AG20443 (cell line): ENCODE measurements at regions not wholly inside any gene's neighbourhood (a gene's known extent, or its start where the extent isn't known, plus 50 kb on each side); places are given as distances from the start of the nearest gene placed in this dataset.
"Not testable (repeated sequence)": the region's sequence is repeated elsewhere in the genome, so short reads cannot be mapped to it uniquely, and the experiment has no call there.

Experiments
- DNase-seq: peaks from one replicate; pipeline ENCODE4 v3.0.0; 2012; ENCODE audit warnings: low spot score, mixed read lengths

- no peak for DNase-seq
These were observed 279.8 kb upstream of the ZNF32 start for GRCh38 chr10:43928425-43928968.

DNA sequence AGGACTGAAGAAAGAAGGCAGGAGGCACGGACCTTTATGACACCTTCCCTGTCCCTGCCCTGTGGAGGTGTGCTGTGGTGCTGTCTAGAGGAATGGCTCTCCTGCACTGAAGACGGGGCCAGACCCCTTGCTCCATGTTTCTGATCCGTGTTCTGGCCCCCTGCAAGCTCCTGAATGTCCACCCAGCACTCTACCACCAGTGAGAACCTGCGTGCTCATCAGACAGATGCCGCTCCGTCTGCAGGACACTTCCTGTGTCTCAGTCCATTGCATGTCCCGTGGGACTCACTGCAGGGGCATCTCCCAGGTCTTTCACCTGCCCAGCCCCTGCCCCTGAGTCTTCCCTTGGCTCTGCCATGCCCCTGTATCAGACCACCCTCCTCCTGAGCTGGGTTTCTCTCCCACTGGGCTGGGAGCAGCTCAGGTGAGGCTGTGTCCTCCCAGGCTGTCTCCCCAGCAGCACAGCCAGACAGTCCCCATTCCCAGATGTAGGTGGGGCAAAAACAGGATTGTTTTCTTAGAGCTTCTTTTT is 278.3 kb upstream of the ZNF32 start:
- peak; percentile 4 for DNase-seq

GRCh38 chr10:43926371-43926770 is 277.7 kb upstream of the ZNF32 start:
- peak; percentile 1 for DNase-seq

DNA sequence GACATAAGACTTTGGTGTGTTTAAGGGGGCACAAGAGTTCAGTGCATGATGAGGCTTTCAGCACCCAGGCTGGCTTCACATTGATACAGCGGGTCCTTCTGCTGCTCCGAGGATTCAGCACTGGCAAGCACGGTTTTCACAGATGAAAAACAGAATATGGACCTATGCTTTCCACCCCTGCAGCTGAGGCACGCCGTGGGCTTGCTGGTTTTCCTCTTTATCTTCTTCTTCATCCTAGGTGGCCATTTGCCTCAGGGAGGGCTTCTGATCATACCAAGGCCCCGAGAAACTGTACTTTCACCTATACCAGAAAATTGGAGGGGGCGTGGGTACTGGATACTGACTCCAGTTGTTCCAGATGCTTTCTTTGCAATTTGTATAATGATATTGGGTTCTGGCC is 277.1 kb upstream of the ZNF32 start:
- peak; percentile 2 for DNase-seq

GRCh38 chr10:43923328-43923727 is 274.6 kb upstream of the ZNF32 start:
- DNase-seq = no peak

DNA sequence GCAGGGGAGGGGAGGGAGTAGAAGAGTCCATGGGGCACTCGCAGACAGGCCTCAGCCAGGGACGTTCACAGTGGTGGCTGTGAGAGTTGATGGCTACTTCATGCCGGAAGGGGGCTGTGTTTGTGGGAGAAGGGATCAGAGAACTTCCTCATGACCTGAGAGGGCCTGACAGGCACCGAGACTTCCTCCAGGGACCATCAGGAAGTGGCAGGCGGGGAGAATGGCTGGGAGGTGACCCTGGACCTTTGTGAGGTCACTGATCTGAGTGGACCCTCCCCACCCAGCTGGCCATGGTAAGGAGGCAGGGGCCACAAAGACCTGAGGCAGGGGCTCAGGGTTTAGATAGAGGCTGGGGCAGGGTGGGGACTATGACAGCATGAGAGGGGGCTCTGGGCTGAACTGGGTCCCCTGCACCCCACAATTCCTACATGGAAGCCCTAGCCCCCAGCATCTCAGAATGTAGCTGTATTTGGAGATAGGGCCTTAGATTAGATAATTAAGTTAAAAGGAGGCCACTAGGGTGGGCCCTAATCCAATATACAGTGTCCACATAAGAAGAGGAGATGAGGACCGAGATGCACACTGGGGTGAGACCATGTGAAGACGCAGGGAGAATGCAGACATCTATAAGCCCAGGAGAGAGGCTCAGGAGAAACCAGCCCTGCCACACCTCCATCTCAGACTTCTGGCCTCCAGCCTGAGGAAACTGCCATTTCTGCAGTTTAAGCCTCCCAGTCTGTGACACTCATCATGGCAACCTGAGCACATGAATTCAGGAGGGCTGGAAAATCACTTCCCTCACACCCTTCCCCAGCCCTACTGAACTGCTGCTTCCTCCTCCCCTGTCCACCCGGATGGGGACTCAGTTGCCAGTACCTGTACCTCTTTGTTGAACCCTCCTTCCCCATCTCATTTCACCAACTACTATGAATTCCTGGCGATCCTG is 273.9 kb upstream of the ZNF32 start:
- DNase-seq = no peak

DNA sequence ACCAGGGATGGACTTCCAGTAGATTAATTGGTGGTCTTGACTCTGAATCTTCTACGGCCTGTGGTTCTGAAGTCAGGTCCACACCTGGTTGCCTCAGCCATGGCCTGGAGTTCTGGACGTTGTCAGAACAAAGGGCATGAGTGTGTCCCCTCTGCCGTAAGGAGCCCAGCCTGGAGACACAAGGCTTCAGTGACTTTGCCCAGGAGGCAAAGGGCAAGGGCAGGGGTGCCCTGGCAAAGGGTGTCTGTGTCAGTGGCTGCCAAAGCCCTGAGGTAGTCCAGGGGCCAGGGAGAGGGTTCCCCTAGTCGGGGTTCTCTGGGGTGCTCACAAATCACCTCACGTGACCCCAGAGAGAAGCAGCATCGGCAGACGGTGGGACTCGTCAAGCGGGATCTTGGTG is 273.2 kb upstream of the ZNF32 start:
- no peak for DNase-seq

DNA sequence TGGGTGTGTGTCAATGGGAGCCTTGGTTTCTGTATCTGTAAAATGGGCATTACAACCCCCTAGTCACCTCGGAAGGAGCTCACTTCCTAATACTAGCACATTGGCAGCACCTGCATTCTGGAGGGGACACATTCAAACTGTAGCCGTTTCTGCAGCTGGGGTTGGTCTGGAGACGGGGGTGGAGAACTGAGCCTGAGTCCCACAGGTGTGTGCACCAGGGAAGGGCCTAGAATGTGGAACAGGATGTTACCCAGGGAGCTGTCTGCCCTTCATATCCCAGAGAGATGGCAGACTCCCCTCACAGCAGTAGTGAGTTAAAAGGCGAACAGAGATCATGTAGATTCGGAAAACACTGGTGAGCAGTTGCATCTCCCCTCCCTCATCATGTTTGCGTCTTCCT is 272.8 kb upstream of the ZNF32 start:
- no peak for DNase-seq

DNA sequence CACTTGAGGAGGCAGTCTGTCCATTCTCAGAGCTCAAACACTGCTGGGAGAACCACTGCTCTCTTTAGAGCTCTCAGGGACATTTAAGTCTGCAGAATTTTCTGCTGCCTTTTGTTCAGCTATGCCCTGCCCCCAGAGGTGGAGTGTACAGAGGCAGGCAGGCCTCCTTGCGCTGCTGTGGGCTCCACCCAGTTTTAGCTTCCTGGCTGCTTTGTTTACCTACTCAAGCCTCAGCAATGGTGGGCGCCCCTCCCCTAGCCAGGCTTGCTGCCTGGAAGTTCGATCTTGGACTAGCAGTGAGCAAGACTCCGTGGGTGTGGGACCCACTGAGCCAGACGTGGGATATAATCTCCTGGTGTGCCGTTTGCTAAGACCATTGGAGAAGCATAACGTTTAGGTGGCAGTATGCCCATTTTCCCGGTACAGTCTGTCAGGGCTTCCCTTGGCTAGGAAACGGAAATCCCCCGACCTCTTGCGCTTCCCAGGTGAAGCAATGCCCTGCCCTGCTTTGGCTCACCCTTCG is 271.6 kb upstream of the ZNF32 start:
- DNase-seq = not testable (repeated sequence)

DNA sequence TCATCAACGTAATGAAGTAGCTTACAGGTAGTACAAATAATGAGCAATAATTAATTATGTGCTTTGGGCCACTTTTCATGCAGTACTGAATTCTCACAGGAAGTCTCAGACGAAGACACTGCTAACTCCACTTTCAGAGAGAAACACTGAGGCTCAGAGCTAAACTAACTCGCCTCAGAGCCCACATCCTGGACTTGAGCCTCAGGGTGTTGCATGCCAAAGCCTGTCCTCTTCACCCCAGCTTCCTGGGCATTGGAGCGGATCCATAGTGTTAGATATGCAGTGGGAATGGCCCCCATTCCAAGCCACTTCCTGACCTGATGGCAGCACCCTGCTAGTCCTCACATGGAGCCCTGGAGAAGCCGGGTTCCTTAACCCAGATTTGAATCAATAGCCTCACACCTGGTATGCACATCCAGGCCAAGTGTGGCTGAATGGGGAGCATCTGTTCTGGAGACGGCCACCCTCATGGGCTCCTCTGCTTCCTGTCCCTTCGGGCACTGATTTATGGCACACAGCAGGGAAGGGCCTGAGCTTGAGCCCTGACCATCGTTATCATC is 265.1 kb upstream of the ZNF32 start:
- DNase-seq = no peak

DNA sequence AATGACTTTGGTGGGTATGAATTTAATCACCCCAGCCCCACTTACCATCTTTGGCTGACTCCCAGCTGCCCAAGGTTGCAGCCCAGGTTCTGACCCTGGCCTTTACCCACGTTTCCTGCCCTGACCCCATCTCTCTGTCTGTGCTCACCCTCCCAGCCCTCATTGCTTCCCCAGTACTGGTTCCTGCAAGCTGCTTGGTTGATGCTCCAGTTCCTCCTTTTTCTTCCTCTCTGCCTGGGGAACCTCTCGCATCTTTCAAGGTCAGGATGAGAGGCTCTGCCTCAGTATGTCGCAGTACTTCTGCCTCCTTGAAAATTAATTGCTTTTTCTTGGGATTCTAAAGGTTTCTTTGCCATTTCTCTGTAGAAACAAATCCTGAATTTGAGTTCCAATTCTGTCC is 263.8 kb upstream of the ZNF32 start:
- DNase-seq = no peak

DNA sequence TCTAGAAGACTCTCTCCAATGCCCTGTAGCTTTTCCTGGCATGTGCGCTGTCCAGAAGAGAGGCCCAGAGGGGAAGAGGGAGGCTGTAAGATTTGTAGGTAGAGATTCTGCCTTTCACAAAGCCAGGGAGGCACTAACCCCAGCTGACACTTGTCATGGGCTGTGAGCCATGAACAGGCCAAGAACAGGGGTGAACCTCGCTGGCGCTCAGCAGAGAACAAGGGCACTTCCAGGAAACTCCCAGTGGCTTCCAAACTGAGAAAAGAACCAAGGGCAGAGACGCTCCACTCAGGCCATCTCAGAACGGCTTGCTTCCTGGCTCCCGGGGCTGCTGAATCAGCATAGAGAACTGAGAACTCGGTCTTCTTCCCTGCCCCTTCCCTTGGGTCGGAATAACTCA is 257.8 kb upstream of the ZNF32 start:
- no peak for DNase-seq

- DNase-seq = peak; percentile 68
These were observed 257.0 kb upstream of the ZNF32 start for GRCh38 chr10:43905512-43906236.

DNA sequence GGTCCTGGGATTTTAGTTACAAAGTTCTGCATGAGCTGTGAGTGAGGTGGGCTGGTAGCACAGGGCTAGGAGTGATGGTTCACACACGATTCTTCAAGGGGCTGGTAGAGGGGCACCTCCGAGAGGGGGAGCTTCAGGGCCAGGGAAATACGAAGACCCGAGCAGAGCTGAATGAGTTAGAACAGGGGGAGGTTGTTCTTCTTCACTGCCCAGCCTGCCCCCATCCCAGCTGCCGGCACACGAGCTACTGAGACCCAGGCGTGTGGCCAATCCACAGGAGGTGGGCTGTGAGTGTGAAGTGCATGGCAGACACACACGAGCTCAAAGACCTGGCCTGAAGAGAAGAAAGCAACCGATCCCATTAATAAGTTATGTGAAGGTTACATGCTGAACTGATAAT is 256.2 kb upstream of the ZNF32 start:
- no peak for DNase-seq

DNA sequence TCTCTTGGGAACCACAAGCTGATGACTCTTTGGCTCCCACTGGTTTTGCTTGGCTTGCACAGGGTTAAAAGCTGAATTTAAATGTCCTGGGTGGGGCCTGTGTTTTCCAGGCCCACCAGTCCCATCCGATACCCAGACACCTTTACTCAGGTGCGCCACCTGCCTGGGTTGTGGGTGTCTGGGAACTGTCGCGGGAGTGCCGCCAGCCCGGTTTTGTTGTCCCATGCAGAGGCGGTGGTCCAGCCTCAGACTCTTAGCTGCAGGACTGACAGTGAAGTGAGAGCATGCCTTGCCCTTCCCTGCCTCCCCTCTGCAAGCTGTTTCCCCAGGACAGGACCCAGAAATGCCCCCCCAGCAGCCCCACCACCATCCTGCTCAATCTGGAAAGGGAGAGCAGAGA is 255.6 kb upstream of the ZNF32 start:
- DNase-seq = no peak

- no peak for DNase-seq
These were observed 254.8 kb upstream of the ZNF32 start for GRCh38 chr10:43903451-43903850.

GRCh38 chr10:43902842-43903241 is 254.2 kb upstream of the ZNF32 start:
- DNase-seq = no peak

DNA sequence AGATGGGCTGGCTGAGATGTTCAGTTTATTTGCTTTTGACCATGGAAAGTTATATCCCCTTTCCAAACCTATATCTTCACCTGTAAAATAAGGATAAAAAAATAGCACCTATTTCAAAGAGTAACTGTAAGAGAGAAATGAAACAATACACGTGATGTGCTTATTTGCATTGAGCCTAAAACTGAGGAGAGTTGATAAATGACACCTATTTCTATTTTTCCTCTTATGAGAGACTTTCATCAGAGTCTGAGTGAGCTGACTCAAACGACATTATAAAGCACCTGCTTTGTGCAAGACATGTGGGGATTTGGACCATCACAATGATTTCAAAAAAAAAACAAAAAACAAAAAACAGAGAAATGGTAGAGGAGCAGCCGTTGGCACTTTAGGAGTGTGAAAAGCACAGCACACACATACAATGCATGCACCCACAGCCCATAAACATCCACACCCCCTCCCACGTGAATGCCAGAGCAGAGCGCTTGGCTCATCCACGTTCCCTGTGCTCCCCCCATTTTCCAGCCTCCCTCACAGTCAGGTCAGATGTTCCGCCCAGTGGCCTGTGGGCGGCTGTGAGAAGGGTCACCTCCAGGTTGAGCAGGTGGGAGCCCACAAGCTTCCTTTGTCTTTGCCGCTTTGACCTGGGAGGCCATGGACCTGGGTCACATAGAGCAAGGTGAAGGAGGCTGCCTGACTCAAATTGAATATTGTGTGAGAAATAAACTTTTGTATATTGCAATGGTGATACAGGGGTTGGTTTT is 253.2 kb upstream of the ZNF32 start:
- DNase-seq = no peak

GRCh38 chr10:43901302-43901701 is 252.6 kb upstream of the ZNF32 start:
- no peak for DNase-seq

DNA sequence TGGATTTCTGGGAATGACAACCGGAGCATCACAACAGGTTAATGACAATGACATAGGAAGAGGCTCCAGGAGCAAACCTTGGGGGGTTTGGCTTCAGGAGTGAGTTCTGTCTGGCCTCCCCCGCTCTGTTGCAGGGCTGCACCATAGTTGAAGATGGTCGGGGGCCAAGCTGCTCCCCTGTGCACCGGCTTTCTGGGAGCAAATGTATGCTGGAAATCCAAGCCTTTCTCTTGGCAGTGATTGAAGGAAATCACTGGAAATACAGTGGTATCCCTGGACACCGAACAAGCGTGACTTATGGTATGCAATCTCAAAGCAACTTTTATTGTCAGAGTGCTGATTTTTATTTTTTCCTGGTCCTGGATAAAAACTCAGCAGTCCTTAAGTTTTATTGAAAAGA is 251.9 kb upstream of the ZNF32 start:
- no peak for DNase-seq

- DNase-seq = no peak
These were observed 250.7 kb upstream of the ZNF32 start for GRCh38 chr10:43899224-43899959.
